Inflammatory macrophage treated with lipopolysaccharide for 1 hour (primary cell): ENCODE measurements at regions not wholly inside any gene's neighbourhood (a gene's known extent, or its start where the extent isn't known, plus 50 kb on each side); places are given as distances from the start of the nearest gene placed in this dataset.

Experiments
- DNase-seq, 2 donors: peaks; one replicate each; pipeline ENCODE4 v3.0.0-alpha.2; 2020 to 2022

GRCh38 chr9:116007824-116008223, 145.8 kb upstream of the PAPPA start:
- no peak for DNase-seq

- DNase-seq: no peak
These were observed 145.3 kb upstream of the PAPPA start for GRCh38 chr9:116008278-116008677.

GRCh38 chr9:116009420-116009819, 144.2 kb upstream of the PAPPA start:
- no peak for DNase-seq

- DNase-seq: no peak
These were observed 137.7 kb upstream of the PAPPA start for GRCh38 chr9:116015855-116016254.

GRCh38 chr9:116020146-116020545, 133.4 kb upstream of the PAPPA start:
- no peak for DNase-seq

- DNase-seq: no peak
These were observed 132.8 kb upstream of the PAPPA start for GRCh38 chr9:116020801-116021200.

GRCh38 chr9:116027096-116027495, 126.5 kb upstream of the PAPPA start:
- no peak for DNase-seq

- no peak for DNase-seq
These were observed 126.1 kb upstream of the PAPPA start for GRCh38 chr9:116027511-116027910.

GRCh38 chr9:116027951-116028350, 125.6 kb upstream of the PAPPA start:
- DNase-seq: no peak

- DNase-seq: no peak
These were observed 123.1 kb upstream of the PAPPA start for GRCh38 chr9:116030517-116030916.

GRCh38 chr9:116032683-116033440, 120.7 kb upstream of the PAPPA start:
- no peak for DNase-seq

GRCh38 chr9:116039312-116039711, 114.3 kb upstream of the PAPPA start:
- DNase-seq: no peak

GRCh38 chr9:116039893-116040292, 113.7 kb upstream of the PAPPA start:
- DNase-seq: no peak

- no peak for DNase-seq
These were observed 111.3 kb upstream of the PAPPA start for GRCh38 chr9:116042321-116042720.

- no peak for DNase-seq
These were observed 108.5 kb upstream of the PAPPA start for GRCh38 chr9:116045083-116045482.

GRCh38 chr9:116048081-116048480, 105.5 kb upstream of the PAPPA start:
- DNase-seq: no peak

- DNase-seq: no peak
These were observed 104.1 kb upstream of the PAPPA start for GRCh38 chr9:116049456-116049855.

- no peak for DNase-seq
These were observed 102.1 kb upstream of the PAPPA start for GRCh38 chr9:116051528-116051927.

- no peak for DNase-seq
These were observed 98.1 kb upstream of the PAPPA start for GRCh38 chr9:116055536-116055935.

- no peak for DNase-seq
These were observed 96.2 kb upstream of the PAPPA start for GRCh38 chr9:116057371-116057770.

GRCh38 chr9:116058421-116058820, 95.2 kb upstream of the PAPPA start:
- DNase-seq: no peak

GRCh38 chr9:116059466-116059865, 94.1 kb upstream of the PAPPA start:
- no peak for DNase-seq

- DNase-seq: no peak
These were observed 93.0 kb upstream of the PAPPA start for GRCh38 chr9:116060631-116061030.

- DNase-seq: no peak
These were observed 91.9 kb upstream of the PAPPA start for GRCh38 chr9:116061546-116062205.

- DNase-seq: no peak
These were observed 91.4 kb upstream of the PAPPA start for GRCh38 chr9:116062206-116062550.
